ENCODE measurements at regions not wholly inside any gene's neighbourhood (a gene's known extent, or its start where the extent isn't known, plus 50 kb on each side); places are given as distances from the start of the nearest gene placed in this dataset.

- TF ChIP-seq CTCF (IDR thresholded peaks at IDR 0.05) (no peak), POLR2A (IDR thresholded peaks at IDR 0.05) (no peak)
These were observed 1401.4 kb upstream of the TENM4 start for GRCh38 chr11:80842246-80842645.
